SJCRH30 (cell line): ENCODE measurements at regions not wholly inside any gene's neighbourhood (a gene's known extent, or its start where the extent isn't known, plus 50 kb on each side); places are given as distances from the start of the nearest gene placed in this dataset.

Experiments
- DNase-seq, 2 experiments: peaks; one replicate each; pipeline ENCODE4 v3.0.0-alpha.2; 2015 to 2020
- H3K27ac ChIP-seq: fragments of 250-450 bp; sonication (Bioruptor Pico); 2 replicates; pipeline ENCODE4 v1.5.1; 2020; ENCODE audit warnings: mild to moderate bottlenecking, moderate library complexity
- H3K27me3 ChIP-seq: fragments of 250-450 bp; sonication (Bioruptor Pico); 2 replicates; pipeline ENCODE4 v1.5.1; 2020; ENCODE audit warnings: mild to moderate bottlenecking, moderate library complexity
- H3K36me3 ChIP-seq: fragments of 250-450 bp; sonication (Bioruptor Pico); 2 replicates; pipeline ENCODE4 v1.5.1; 2020; ENCODE audit warnings: mild to moderate bottlenecking, moderate library complexity
- H3K4me1 ChIP-seq: fragments of 250-450 bp; sonication (Bioruptor Pico); 2 replicates; pipeline ENCODE4 v1.5.1; 2020; ENCODE audit warnings: mild to moderate bottlenecking, moderate library complexity
- H3K4me3 ChIP-seq: fragments of 250-450 bp; sonication (Bioruptor Pico); 2 replicates; pipeline ENCODE4 v1.5.1; 2020; ENCODE audit warnings: mild to moderate bottlenecking, moderate library complexity
- H3K9me3 ChIP-seq: fragments of 250-450 bp; sonication (Bioruptor Pico); replicated peaks from 2 replicates; pipeline ENCODE4 v1.5.1; 2020; ENCODE audit warnings: mild to moderate bottlenecking, moderate library complexity

- peaks cover 4% of the 10 kb centered on the region; the same call in 1 of the 2 replicates for H3K9me3 ChIP-seq
- peaks cover 36% of the 10 kb centered on the region for H3K4me1 ChIP-seq
- H3K4me3 ChIP-seq: no peak overlapping the region
- no peak overlapping the region for H3K27ac ChIP-seq
- H3K36me3 ChIP-seq: no peaks in the 10 kb centered on the region
- no peaks in the 10 kb centered on the region for H3K27me3 ChIP-seq
- peak; percentile 53 to 69 for DNase-seq
Measured at GRCh38 chr15:62549345-62549970, 384.4 kb upstream of the C2CD4B start.

DNA sequence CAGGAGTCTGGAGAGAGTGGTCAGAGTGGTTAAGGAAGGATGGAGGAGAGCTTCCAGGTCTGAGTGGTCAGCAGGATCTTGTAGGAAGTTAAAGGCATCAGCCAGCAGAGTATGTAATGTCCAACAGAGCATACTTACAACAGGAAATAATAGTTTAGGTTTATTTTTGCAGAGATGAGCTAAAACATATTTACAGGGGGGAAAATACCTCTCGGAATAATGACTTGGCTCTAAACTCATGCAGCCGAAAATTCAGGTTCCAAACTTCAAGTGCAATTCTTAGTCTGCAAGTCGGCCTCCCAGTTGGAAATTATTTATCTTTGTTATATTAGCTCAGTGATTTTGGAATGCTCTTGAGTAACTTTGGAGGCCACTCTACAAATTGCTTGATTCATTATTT, 385.0 kb upstream of the C2CD4B start:
- Histone ChIP-seq H3K4me1 (peaks cover 37% of the 10 kb centered on the region), H3K27ac (no peak overlapping the region), H3K27me3 (no peaks in the 10 kb centered on the region)

DNA sequence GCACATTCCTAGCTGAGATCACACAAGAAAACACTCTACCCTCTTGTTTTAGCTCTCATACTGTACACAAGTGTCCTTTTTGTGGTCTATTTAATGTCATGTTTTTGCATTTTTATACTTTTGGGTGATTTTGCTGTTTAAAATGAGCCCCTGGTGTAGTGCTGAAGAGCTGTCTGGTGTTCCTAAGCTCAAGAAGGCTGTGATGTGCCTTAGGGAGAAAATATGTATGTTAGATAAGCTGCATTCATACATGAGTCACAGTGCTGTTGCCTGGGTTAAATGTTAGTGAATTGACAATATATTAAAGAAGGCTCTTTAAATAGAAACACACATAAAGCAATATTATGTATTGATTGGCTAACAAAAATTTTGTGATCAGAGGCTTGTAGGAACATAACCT, 387.4 kb upstream of the C2CD4B start:
- H3K27me3 ChIP-seq: no peaks in the 10 kb centered on the region
- H3K4me3 ChIP-seq: no peak overlapping the region
- peaks cover 33% of the 10 kb centered on the region for H3K4me1 ChIP-seq
- H3K27ac ChIP-seq: peak overlapping the region; percentile 18; the same call in 1 of the 2 replicates
- H3K36me3 ChIP-seq: no peaks in the 10 kb centered on the region
- no peak for DNase-seq
- peaks cover 4% of the 10 kb centered on the region; the same call in 1 of the 2 replicates for H3K9me3 ChIP-seq

More for the DNA sequence above, 385.0 kb upstream of the C2CD4B start:
- H3K36me3 ChIP-seq: no peaks in the 10 kb centered on the region
- DNase-seq: no peak
- peaks cover 4% of the 10 kb centered on the region; the same call in 1 of the 2 replicates for H3K9me3 ChIP-seq
- H3K4me3 ChIP-seq: no peak overlapping the region

GRCh38 chr15:62553911-62554563, 389.0 kb upstream of the C2CD4B start:
- DNase-seq: no peak
- H3K36me3 ChIP-seq: no peaks in the 10 kb centered on the region
- no peak overlapping the region for H3K4me3 ChIP-seq
- H3K27me3 ChIP-seq: no peaks in the 10 kb centered on the region
- H3K4me1 ChIP-seq: peaks cover 23% of the 10 kb centered on the region
- H3K9me3 ChIP-seq: peaks cover 4% of the 10 kb centered on the region; the same call in 1 of the 2 replicates
- H3K27ac ChIP-seq: no peak overlapping the region

GRCh38 chr15:62558640-62559380, 393.7 kb upstream of the C2CD4B start:
- no peak for DNase-seq

GRCh38 chr15:62559381-62559733, 394.3 kb upstream of the C2CD4B start:
- H3K9me3 ChIP-seq: no peaks in the 10 kb centered on the region
- no peak overlapping the region for H3K27ac ChIP-seq
- H3K4me1 ChIP-seq: peaks cover 3% of the 10 kb centered on the region; the same call in 1 of the 2 replicates
- DNase-seq: no peak
- H3K27me3 ChIP-seq: no peaks in the 10 kb centered on the region
- no peaks in the 10 kb centered on the region for H3K36me3 ChIP-seq
- H3K4me3 ChIP-seq: no peak overlapping the region

More at GRCh38 chr15:62558640-62559380, 393.7 kb upstream of the C2CD4B start:
- Histone ChIP-seq H3K27ac (no peak overlapping the region), H3K27me3 (no peaks in the 10 kb centered on the region), H3K36me3 (no peaks in the 10 kb centered on the region), H3K4me3 (no peak overlapping the region), H3K9me3 (no peaks in the 10 kb centered on the region), H3K4me1 (peaks cover 8% of the 10 kb centered on the region)

GRCh38 chr15:62561059-62561519, 396.0 kb upstream of the C2CD4B start:
- H3K27me3 ChIP-seq: no peaks in the 10 kb centered on the region
- H3K4me1 ChIP-seq: peaks cover 7% of the 10 kb centered on the region; the same call in 1 of the 2 replicates
- H3K4me3 ChIP-seq: no peak overlapping the region
- no peak for DNase-seq
- H3K9me3 ChIP-seq: no peaks in the 10 kb centered on the region
- H3K27ac ChIP-seq: no peak overlapping the region
- H3K36me3 ChIP-seq: no peaks in the 10 kb centered on the region

GRCh38 chr15:62561571-62561970, 396.5 kb upstream of the C2CD4B start:
- DNase-seq: no peak
- peaks cover 7% of the 10 kb centered on the region; the same call in 1 of the 2 replicates for H3K4me1 ChIP-seq
- no peaks in the 10 kb centered on the region for H3K27me3 ChIP-seq
- H3K4me3 ChIP-seq: no peak overlapping the region
- no peak overlapping the region for H3K27ac ChIP-seq
- no peaks in the 10 kb centered on the region for H3K36me3 ChIP-seq
- H3K9me3 ChIP-seq: no peaks in the 10 kb centered on the region

- Histone ChIP-seq H3K36me3 (no peaks in the 10 kb centered on the region), H3K9me3 (no peaks in the 10 kb centered on the region), H3K27me3 (no peaks in the 10 kb centered on the region), H3K4me3 (no peak overlapping the region), H3K4me1 (peaks cover 13% of the 10 kb centered on the region), H3K27ac (no peak overlapping the region)
- DNase-seq: no peak
Measured at GRCh38 chr15:62564886-62565633, 400.0 kb upstream of the C2CD4B start.

DNA sequence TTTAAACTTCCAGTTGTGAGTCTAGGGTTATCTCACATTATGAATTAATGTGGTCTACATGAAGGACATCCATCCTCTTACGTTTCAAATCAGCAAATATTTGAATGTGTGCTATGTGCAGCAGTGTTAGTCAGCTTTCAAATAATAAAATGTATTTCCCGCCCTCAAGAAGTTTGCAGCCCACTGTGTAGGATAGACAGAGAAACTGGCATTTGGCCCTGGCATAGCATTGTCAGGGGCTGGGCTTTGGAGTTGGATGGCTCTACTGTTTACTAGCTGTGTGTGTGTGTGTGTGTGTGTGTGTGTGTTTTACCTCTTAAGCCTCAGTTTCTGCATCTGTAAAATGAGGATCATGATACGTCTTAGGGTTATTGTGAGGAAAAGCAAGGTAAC, 400.5 kb upstream of the C2CD4B start:
- H3K9me3 ChIP-seq: no peaks in the 10 kb centered on the region
- no peaks in the 10 kb centered on the region for H3K27me3 ChIP-seq
- DNase-seq: no peak
- H3K4me3 ChIP-seq: no peak overlapping the region
- no peak overlapping the region for H3K27ac ChIP-seq
- H3K4me1 ChIP-seq: peaks cover 19% of the 10 kb centered on the region
- no peaks in the 10 kb centered on the region for H3K36me3 ChIP-seq

DNA sequence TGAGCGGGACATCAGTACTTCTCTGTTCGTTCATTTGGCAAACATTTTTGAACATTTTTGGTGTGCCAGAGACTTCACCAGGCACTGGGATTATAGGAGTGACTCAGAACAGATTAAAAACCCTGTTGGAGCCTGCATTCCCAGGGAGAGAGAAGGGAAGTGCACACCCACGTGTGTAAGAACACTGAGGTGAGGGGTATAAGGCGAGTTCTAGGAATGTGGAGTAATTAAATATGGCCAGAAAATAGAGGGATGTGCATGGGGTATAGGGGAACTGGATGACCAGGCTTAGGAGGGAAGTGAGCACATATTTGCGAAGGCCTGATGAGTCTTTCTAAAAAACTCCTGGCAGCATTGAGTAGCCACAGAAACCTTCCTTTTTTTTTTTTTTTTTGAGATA, 401.2 kb upstream of the C2CD4B start:
- Histone ChIP-seq H3K4me1 (peaks cover 19% of the 10 kb centered on the region), H3K9me3 (no peaks in the 10 kb centered on the region), H3K36me3 (no peaks in the 10 kb centered on the region), H3K27ac (no peak overlapping the region), H3K4me3 (no peak overlapping the region), H3K27me3 (no peaks in the 10 kb centered on the region)
- DNase-seq: no peak

- no peak overlapping the region for H3K27ac ChIP-seq
- H3K36me3 ChIP-seq: no peaks in the 10 kb centered on the region
- no peak overlapping the region for H3K4me3 ChIP-seq
- H3K4me1 ChIP-seq: peaks cover 19% of the 10 kb centered on the region
- DNase-seq: no peak
- no peaks in the 10 kb centered on the region for H3K9me3 ChIP-seq
- H3K27me3 ChIP-seq: no peaks in the 10 kb centered on the region
Measured at GRCh38 chr15:62567501-62567900, 402.4 kb upstream of the C2CD4B start.

DNA sequence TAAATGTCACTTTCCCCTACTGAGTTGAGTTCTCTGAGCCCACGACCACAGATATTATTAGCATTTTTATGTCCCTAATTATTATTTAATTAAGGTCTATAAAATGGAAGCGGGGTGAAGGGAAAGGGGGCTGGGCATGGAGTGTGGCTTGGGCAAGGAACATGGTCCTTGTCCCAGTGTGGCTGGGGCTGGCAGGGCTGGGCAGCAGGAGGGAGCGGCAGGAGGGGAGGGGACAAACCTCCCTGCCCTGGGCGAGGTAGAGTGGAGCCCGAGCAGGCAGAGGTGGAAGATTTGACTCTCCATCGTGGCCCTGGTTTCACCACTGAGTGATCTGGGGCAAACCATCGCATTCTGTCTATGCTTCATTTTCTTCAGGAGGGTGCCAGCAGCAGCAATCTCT, 402.9 kb upstream of the C2CD4B start:
- no peaks in the 10 kb centered on the region for H3K9me3 ChIP-seq
- DNase-seq: no peak
- H3K4me3 ChIP-seq: no peak overlapping the region
- H3K4me1 ChIP-seq: peaks cover 19% of the 10 kb centered on the region
- H3K27ac ChIP-seq: no peak overlapping the region
- no peaks in the 10 kb centered on the region for H3K27me3 ChIP-seq
- no peaks in the 10 kb centered on the region for H3K36me3 ChIP-seq

GRCh38 chr15:62568702-62569101, 403.6 kb upstream of the C2CD4B start:
- Histone ChIP-seq H3K36me3 (no peaks in the 10 kb centered on the region), H3K27me3 (no peaks in the 10 kb centered on the region), H3K27ac (no peak overlapping the region), H3K4me3 (no peak overlapping the region), H3K4me1 (peaks cover 19% of the 10 kb centered on the region), H3K9me3 (no peaks in the 10 kb centered on the region)
- DNase-seq: no peak
